SK-N-SH treated with all-trans-retinoic acid at 6 μM for 48 hours (cell line): ENCODE measurements at regions not wholly inside any gene's neighbourhood (a gene's known extent, or its start where the extent isn't known, plus 50 kb on each side); places are given as distances from the start of the nearest gene placed in this dataset.
A peak's percentile ranks its signal among the peaks of the same experiment; 100 is the strongest.

Source experiments
- ATAC-seq: fragments of 200-7000 bp; cut with Tn5 transposase; 3 replicates; pipeline ENCODE4 v1.9.1; 2020; ENCODE audit warnings: mild to moderate bottlenecking, moderate library complexity
- BACH2 ChIP-seq: fragments of 250-450 bp; sonication (Bioruptor Pico); IDR thresholded peaks from 2 replicates; pipeline ENCODE4 v1.9.0; 2021; ENCODE audit warnings: mild to moderate bottlenecking, borderline replicate concordance
- CREB5 ChIP-seq: fragments of 250-450 bp; sonication (Bioruptor Pico); IDR thresholded peaks from 2 replicates; pipeline ENCODE4 v1.5.1; 2020; ENCODE audit warnings: low read depth, mild to moderate bottlenecking, moderate library complexity
- CSRNP3 ChIP-seq: fragments of 250-450 bp; sonication (Bioruptor Pico); IDR thresholded peaks from 2 replicates; pipeline ENCODE4 v1.5.1; 2021; ENCODE audit warnings: mild to moderate bottlenecking, moderate library complexity
- ESRRG ChIP-seq: fragments of 250-450 bp; sonication (Bioruptor Pico); IDR thresholded peaks from 2 replicates; pipeline ENCODE4 v1.6.1; 2021; ENCODE audit warnings: mild to moderate bottlenecking
- GLIS3 ChIP-seq: fragments of 250-450 bp; sonication (Bioruptor Pico); IDR thresholded peaks from 2 replicates; pipeline ENCODE4 v1.5.0; 2020; ENCODE audit warnings: mild to moderate bottlenecking, moderate library complexity
- ISL1 ChIP-seq: fragments of 250-450 bp; sonication (Bioruptor Pico); IDR thresholded peaks from 2 replicates; pipeline ENCODE4 v2.1.2; 2022; ENCODE audit warnings: mild to moderate bottlenecking, moderate library complexity
- OSR1 ChIP-seq: fragments of 250-450 bp; sonication (Bioruptor Pico); IDR thresholded peaks from 2 replicates; pipeline ENCODE4 v1.8.0; 2022; ENCODE audit warnings: moderate library complexity, mild to moderate bottlenecking, inconsistent platforms
- PATZ1 ChIP-seq: fragments of 250-450 bp; sonication (Bioruptor Pico); IDR thresholded peaks from 2 replicates; pipeline ENCODE4 v1.8.0; 2020; ENCODE audit warnings: mild to moderate bottlenecking, moderate library complexity, borderline replicate concordance
- PPARA ChIP-seq: fragments of 250-450 bp; sonication (Bioruptor Pico); IDR thresholded peaks from 2 replicates; pipeline ENCODE4 v1.5.0; 2020; ENCODE audit warnings: mild to moderate bottlenecking, borderline replicate concordance
- RARB ChIP-seq: fragments of 250-450 bp; sonication (Bioruptor Pico); IDR thresholded peaks from 2 replicates; pipeline ENCODE4 v1.8.0; 2021; ENCODE audit warnings: mild to moderate bottlenecking, moderate library complexity
- SNAI2 ChIP-seq: fragments of 250-450 bp; sonication (Bioruptor Pico); IDR thresholded peaks from 2 replicates; pipeline ENCODE4 v1.5.0; 2020; ENCODE audit warnings: mild to moderate bottlenecking, moderate library complexity
- TCF4 ChIP-seq: fragments of 250-450 bp; sonication (Bioruptor Pico); IDR thresholded peaks from 2 replicates; pipeline ENCODE4 v1.8.0; 2021; ENCODE audit warnings: mild to moderate bottlenecking, moderate library complexity, borderline replicate concordance
- TSHZ2 ChIP-seq: fragments of 250-450 bp; sonication (Bioruptor Pico); IDR thresholded peaks from 2 replicates; pipeline ENCODE4 v1.5.0; 2020; ENCODE audit warnings: mild to moderate bottlenecking, moderate library complexity
- ZC3H10 ChIP-seq: fragments of 250-450 bp; sonication (Bioruptor Pico); IDR thresholded peaks from 2 replicates; pipeline ENCODE4 v1.5.1; 2021; ENCODE audit warnings: mild to moderate bottlenecking, moderate library complexity
- ZFP30 ChIP-seq: fragments of 450-650 bp; formaldehyde crosslinking; IDR thresholded peaks from 2 replicates; pipeline ENCODE4 v1.5.0; 2022; ENCODE audit warnings: mild to moderate bottlenecking, moderate library complexity
- ZNF565 ChIP-seq: fragments of 450-650 bp; formaldehyde crosslinking; conservative IDR thresholded peaks from 2 replicates; pipeline ENCODE4 v1.5.0; 2020; ENCODE audit warnings: low read depth, mild to moderate bottlenecking, moderate library complexity
- ZNF70 ChIP-seq: fragments of 450-650 bp; formaldehyde crosslinking; IDR thresholded peaks from 2 replicates; pipeline ENCODE4 v1.5.0; 2020; ENCODE audit warnings: mild to moderate bottlenecking, moderate library complexity
- ZNF8 ChIP-seq: fragments of 450-650 bp; formaldehyde crosslinking; IDR thresholded peaks from 2 replicates; pipeline ENCODE4 v1.5.0; 2020; ENCODE audit warnings: mild to moderate bottlenecking, moderate library complexity

- ATAC-seq, result no peak
- no peak for TF ChIP-seq CREB5 (CRISPR knock-in tag)
- no peak for TF ChIP-seq PATZ1 (CRISPR knock-in tag)
- TF ChIP-seq TSHZ2 (CRISPR knock-in tag), result no peak
- no peak for TF ChIP-seq PPARA (CRISPR knock-in tag)
- TF ChIP-seq ZFP30 (CRISPR knock-in tag), result no peak
- TF ChIP-seq ZNF565 (CRISPR knock-in tag), result no peak
- TF ChIP-seq OSR1, result no peak
- TF ChIP-seq CSRNP3 (CRISPR knock-in tag), result no peak
- TF ChIP-seq ESRRG (CRISPR knock-in tag), result no peak
- TF ChIP-seq ISL1 (CRISPR knock-in tag), result no peak
- TF ChIP-seq ZC3H10 (CRISPR knock-in tag), result no peak
- no peak for TF ChIP-seq ZNF70 (CRISPR knock-in tag)
- no peak for TF ChIP-seq ZNF8 (CRISPR knock-in tag)
- no peak for TF ChIP-seq BACH2 (CRISPR knock-in tag)
- TF ChIP-seq SNAI2 (CRISPR knock-in tag), result no peak
- TF ChIP-seq GLIS3, result no peak
- TF ChIP-seq RARB, result no peak
- TF ChIP-seq TCF4, result no peak
- TF ChIP-seq, all 23 proteins: peak for 0
These were observed 186.8 kb downstream of the RPRM start for GRCh38 chr2:153291718-153292117.

GRCh38 chr2:153287109-153287801 is 191.3 kb downstream of the RPRM start:
- ATAC-seq, result peak; percentile 43; the same call in 1 of the 3 replicates
- TF ChIP-seq CREB5 (CRISPR knock-in tag) (no peak), ISL1 (CRISPR knock-in tag) (no peak), TSHZ2 (CRISPR knock-in tag) (no peak), ZFP30 (CRISPR knock-in tag) (no peak), SNAI2 (CRISPR knock-in tag) (no peak)
